ENCODE measurements at regions not wholly inside any gene's neighbourhood (a gene's known extent, or its start where the extent isn't known, plus 50 kb on each side); places are given as distances from the start of the nearest gene placed in this dataset.

DNA sequence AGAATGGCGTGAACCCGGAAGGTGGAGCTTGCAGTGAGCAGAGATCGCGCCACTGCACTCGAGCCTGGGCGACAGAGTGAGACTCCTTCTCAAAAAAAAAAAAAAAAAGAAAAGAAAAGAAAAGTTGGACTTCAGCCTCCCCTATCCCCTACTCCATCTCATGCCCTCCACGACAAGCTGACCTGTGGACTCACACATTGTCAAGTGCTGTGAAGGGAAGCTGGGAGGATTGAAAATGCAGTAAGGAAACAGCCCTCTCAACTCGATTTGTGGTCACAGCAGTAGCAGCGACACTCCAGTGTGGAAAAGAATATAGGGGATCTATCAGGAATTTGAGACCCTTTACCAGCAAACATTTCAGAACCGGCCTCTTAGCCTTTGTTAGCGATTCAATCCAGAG lies 103.6 kb upstream of the SVIL start:
- no peak overlapping the region for H3K27ac Mint-ChIP-seq
- Histone ChIP-seq H3K4me1 (ENCODE audit: control insufficient read depth, insufficient read depth, low read length, poor library complexity, severe bottlenecking) (peaks cover 20% of the 10 kb centered on the region), H3K36me3 (ENCODE audit: control insufficient read depth, insufficient read depth, low read length) (no peaks in the 10 kb centered on the region), H3K9me3 (ENCODE audit: control insufficient read depth in 2 of 2, low read length in 2 of 2) (no peaks in the 10 kb centered on the region), H3K4me3 (ENCODE audit: low read depth, low read length) (no peak overlapping the region), H3K27me3 (ENCODE audit: control insufficient read depth, insufficient read depth, low read length) (peaks cover 3% of the 10 kb centered on the region), H3K27ac (ENCODE audit: insufficient read depth, low read length, poor library complexity, severe bottlenecking) (no peak overlapping the region)
- H3K4me1 Mint-ChIP-seq, result peaks cover 0 to 20% (median 7%) of the 10 kb centered on the region in 4 donors
- H3K27me3 Mint-ChIP-seq, result peaks cover 34% of the 10 kb centered on the region
- H3K4me3 Mint-ChIP-seq, result peak overlapping the region; percentile 34 to 89 (median 62)
- H3K9me3 Mint-ChIP-seq, result no peaks in the 10 kb centered on the region
- no peak for ATAC-seq (ENCODE audit: low read depth in 2 of 2)
- DNase-seq, result no peak
- no peaks in the 10 kb centered on the region for H3K36me3 Mint-ChIP-seq

DNA sequence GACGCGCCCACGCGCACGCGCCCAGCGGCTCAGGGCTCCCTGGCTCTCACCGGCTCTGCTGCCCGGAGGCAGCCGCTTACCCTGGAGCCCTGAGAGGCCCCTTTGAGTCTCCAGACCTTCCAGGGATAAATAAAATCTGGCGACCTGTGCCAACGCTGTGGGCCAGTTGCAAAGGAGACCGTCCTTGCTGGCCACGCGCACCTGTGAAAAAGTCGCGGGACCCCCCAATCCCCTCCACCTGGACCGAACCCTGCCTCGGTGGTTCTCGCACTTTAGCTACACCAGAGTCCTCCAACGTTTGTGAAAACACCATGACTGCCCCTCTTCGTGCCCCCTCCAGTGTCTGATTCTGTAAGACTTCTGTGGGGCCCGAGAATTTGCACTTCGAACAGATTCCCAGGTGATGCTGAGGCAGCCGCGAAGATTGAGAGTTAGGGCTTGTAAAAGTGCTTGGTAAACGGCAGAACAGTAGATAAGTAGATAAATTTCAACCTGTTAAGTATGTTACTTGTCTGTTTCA lies 102.4 kb upstream of the SVIL start:
- no peaks in the 10 kb centered on the region for H3K9me3 Mint-ChIP-seq
- H3K4me3 ChIP-seq (ENCODE audit: low read depth, low read length), result no peak overlapping the region
- no peak overlapping the region for H3K27ac Mint-ChIP-seq

DNA sequence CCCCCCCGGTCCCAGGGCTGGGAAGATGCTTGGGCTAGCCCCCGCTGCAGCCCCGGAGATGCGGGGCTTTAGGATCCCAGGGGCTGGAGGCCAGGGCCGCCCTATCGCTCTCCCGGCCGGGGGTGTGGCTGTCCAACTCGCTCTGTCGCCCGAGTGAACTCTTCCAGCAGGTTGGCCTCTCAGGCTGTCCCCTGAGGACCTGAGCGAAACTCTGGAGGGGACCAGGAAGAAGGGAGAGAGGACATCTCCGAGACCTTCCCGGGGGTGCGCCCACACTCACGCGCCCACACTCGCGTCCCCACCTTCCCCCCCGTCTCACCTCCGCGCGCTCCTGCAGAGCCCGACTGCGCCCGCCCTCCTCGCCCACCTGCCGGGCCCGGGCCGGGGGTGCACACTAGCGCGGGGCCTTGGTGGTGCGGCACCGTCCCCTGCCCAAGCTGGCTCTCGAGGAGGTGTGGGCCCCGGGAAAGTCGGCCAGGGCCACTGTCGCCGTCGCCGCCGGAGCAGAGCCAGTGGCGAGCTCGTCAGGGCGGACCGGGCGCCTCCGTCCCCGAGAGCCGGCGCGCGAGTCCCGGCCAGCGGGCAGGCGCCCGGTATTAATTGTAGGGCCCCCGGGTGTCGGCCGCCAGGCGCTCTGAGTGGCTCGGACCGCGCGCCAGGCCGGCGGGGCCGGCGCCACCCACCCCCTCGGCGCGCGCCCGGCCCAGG lies 101.7 kb upstream of the SVIL start:
- DNase-seq, result peak in 1 of 3 donors; percentile 24

More for the DNA sequence above, 102.4 kb upstream of the SVIL start:
- peaks cover 20% of the 10 kb centered on the region for H3K4me1 ChIP-seq (ENCODE audit: control insufficient read depth, insufficient read depth, low read length, poor library complexity, severe bottlenecking)
- Mint-ChIP-seq H3K4me1 (peaks cover 0 to 30% (median 8%) of the 10 kb centered on the region in 4 donors), H3K27me3 (peaks cover 41% of the 10 kb centered on the region), H3K4me3 (peak overlapping the region; percentile 55 to 89 (median 85)), H3K36me3 (no peaks in the 10 kb centered on the region)
- ATAC-seq (ENCODE audit: low read depth in 2 of 2), result no peak
- H3K27ac ChIP-seq (ENCODE audit: insufficient read depth, low read length, poor library complexity, severe bottlenecking), result no peak overlapping the region
- peak in 1 of 3 donors; percentile 5 for DNase-seq
- H3K27me3 ChIP-seq (ENCODE audit: control insufficient read depth, insufficient read depth, low read length), result no peaks in the 10 kb centered on the region
- no peaks in the 10 kb centered on the region for H3K36me3 ChIP-seq (ENCODE audit: control insufficient read depth, insufficient read depth, low read length)
- no peaks in the 10 kb centered on the region for H3K9me3 ChIP-seq (ENCODE audit: control insufficient read depth in 2 of 2, low read length in 2 of 2)

DNA sequence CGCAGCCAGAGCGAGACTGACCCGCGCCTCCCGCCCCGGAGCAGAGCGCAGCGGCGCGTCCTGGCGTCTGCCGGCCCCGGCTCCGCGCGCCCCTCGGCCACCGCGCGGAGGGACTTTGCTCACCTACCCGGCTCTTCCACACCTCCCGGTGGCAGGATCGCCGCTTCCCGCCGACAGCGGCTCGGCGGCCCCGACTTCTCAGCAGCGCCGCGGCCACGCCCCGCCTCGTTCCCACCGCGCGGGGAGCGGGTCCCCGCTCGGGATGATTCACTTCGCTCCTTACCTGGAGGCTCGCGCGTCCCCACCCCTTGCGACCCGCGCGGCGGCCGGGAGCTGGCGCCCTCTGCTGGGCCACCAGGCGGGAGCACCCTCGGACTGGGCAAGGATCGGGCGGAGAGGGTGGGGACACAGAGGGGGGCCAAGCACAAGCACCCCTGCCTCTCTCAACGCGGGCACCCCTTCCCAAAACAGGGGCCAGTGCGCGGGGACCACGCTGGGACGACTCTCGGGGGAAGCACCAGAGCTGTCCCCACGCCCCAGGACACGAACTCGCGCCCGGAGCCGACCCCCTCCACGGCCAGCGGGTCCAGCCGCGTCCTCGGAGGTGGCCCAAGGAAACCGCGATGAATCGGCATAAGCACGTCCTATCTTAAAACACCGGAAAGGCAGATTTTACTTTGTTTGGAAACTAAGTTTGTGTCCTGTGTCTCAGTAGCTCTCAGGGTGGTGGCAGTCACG lies 101.0 kb upstream of the SVIL start:
- H3K4me1 Mint-ChIP-seq, result peaks cover 0 to 44% (median 14%) of the 10 kb centered on the region in 4 donors
- peak; percentile 78 to 84 for ATAC-seq (ENCODE audit: low read depth in 2 of 2)

More for the DNA sequence above, 101.7 kb upstream of the SVIL start:
- Histone ChIP-seq H3K36me3 (ENCODE audit: control insufficient read depth, insufficient read depth, low read length) (no peaks in the 10 kb centered on the region), H3K9me3 (ENCODE audit: control insufficient read depth in 2 of 2, low read length in 2 of 2) (no peaks in the 10 kb centered on the region), H3K27ac (ENCODE audit: insufficient read depth, low read length, poor library complexity, severe bottlenecking) (no peak overlapping the region), H3K27me3 (ENCODE audit: control insufficient read depth, insufficient read depth, low read length) (no peaks in the 10 kb centered on the region), H3K4me3 (ENCODE audit: low read depth, low read length) (no peak overlapping the region), H3K4me1 (ENCODE audit: control insufficient read depth, insufficient read depth, low read length, poor library complexity, severe bottlenecking) (peaks cover 20% of the 10 kb centered on the region)
- Mint-ChIP-seq H3K36me3 (no peaks in the 10 kb centered on the region), H3K9me3 (no peaks in the 10 kb centered on the region), H3K27ac (no peak overlapping the region), H3K4me3 (peak overlapping the region; percentile 31 to 89 (median 85)), H3K4me1 (peaks cover 0 to 37% (median 10%) of the 10 kb centered on the region in 4 donors), H3K27me3 (peaks cover 41% of the 10 kb centered on the region)
- no peak for ATAC-seq (ENCODE audit: low read depth in 2 of 2)

DNA sequence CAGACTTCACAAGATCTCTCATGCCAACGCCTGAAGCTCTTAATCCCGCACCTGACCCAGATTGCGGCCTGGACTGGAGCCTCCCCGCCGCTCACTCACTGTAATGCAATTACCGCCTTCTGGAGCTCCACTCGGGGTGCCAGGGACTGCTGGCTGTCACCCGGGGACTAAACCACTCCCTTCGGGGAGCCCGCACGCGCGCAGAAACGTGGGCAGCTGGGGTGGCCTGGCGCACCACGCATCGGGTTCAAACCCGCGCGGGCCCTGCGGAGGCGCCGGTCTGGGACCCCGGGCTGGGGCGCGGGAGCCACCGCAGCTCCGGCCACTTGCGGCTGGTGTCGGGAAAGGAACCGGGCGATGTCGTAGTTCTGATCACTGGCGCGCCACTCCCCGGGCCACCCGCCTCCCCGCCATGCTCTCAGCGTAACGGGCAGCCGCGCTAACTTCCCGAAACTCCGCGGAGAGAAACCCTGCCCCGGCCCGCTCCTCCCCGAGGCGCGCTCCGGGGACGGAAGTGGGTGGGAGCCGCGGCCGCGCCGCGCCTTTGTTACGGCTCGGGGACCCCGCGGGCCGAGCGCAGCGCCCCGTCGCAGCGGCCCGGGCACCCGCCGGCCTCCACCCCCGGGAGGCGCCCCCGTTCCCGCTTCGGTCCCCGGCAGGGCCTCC lies 100.3 kb upstream of the SVIL start:
- peaks cover 34% of the 10 kb centered on the region for H3K27me3 Mint-ChIP-seq
- Histone ChIP-seq H3K36me3 (ENCODE audit: control insufficient read depth, insufficient read depth, low read length) (no peaks in the 10 kb centered on the region), H3K27me3 (ENCODE audit: control insufficient read depth, insufficient read depth, low read length) (no peaks in the 10 kb centered on the region), H3K27ac (ENCODE audit: insufficient read depth, low read length, poor library complexity, severe bottlenecking) (no peak overlapping the region), H3K4me3 (ENCODE audit: low read depth, low read length) (peak overlapping the region; percentile 62), H3K4me1 (ENCODE audit: control insufficient read depth, insufficient read depth, low read length, poor library complexity, severe bottlenecking) (peaks cover 20% of the 10 kb centered on the region), H3K9me3 (ENCODE audit: control insufficient read depth in 2 of 2, low read length in 2 of 2) (no peaks in the 10 kb centered on the region)
- ATAC-seq (ENCODE audit: low read depth in 2 of 2), result peak; percentile 54 to 55
- peak overlapping the region; percentile 20 to 26 (median 20) for H3K27ac Mint-ChIP-seq
- DNase-seq, result peak; percentile 16 to 60 (median 54)
- peaks cover 0 to 2% (median 0%) of the 10 kb centered on the region in 7 donors for H3K9me3 Mint-ChIP-seq
- peaks cover 0 to 51% (median 17%) of the 10 kb centered on the region in 4 donors for H3K4me1 Mint-ChIP-seq
- peak overlapping the region; percentile 74 to 94 (median 90) for H3K4me3 Mint-ChIP-seq
- no peaks in the 10 kb centered on the region for H3K36me3 Mint-ChIP-seq

More for the DNA sequence above, 101.0 kb upstream of the SVIL start:
- peaks cover 20% of the 10 kb centered on the region for H3K4me1 ChIP-seq (ENCODE audit: control insufficient read depth, insufficient read depth, low read length, poor library complexity, severe bottlenecking)
- Mint-ChIP-seq H3K9me3 (peaks cover 0 to 2% (median 0%) of the 10 kb centered on the region in 7 donors), H3K4me3 (peak overlapping the region; percentile 31 to 89 (median 85)), H3K27me3 (peaks cover 39% of the 10 kb centered on the region), H3K36me3 (no peaks in the 10 kb centered on the region), H3K27ac (peak overlapping the region in 1 of 3 donors; percentile 26)
- no peak overlapping the region for H3K27ac ChIP-seq (ENCODE audit: insufficient read depth, low read length, poor library complexity, severe bottlenecking)
- no peak overlapping the region for H3K4me3 ChIP-seq (ENCODE audit: low read depth, low read length)
- H3K9me3 ChIP-seq (ENCODE audit: control insufficient read depth in 2 of 2, low read length in 2 of 2), result no peaks in the 10 kb centered on the region
- DNase-seq, result peak; percentile 47 to 80 (median 72)
- H3K27me3 ChIP-seq (ENCODE audit: control insufficient read depth, insufficient read depth, low read length), result no peaks in the 10 kb centered on the region
- no peaks in the 10 kb centered on the region for H3K36me3 ChIP-seq (ENCODE audit: control insufficient read depth, insufficient read depth, low read length)

DNA sequence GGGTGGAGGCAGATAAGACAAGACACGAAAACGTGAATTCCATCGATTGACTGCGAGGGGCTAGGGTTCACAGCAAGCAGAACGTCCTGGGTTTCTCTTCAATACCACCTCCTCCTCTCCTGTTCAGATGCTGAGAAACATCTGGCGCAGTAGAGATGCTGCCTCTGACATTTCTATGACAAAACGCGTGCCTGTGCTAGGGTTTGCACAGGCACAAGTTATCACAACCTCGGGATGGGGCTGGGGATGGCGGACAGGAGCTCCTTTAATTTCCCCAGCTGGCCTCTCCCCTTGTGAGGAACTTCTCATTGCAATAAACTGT lies 99.8 kb upstream of the SVIL start:
- Histone ChIP-seq H3K27me3 (ENCODE audit: control insufficient read depth, insufficient read depth, low read length) (no peaks in the 10 kb centered on the region), H3K27ac (ENCODE audit: insufficient read depth, low read length, poor library complexity, severe bottlenecking) (no peak overlapping the region), H3K4me1 (ENCODE audit: control insufficient read depth, insufficient read depth, low read length, poor library complexity, severe bottlenecking) (peaks cover 20% of the 10 kb centered on the region), H3K36me3 (ENCODE audit: control insufficient read depth, insufficient read depth, low read length) (no peaks in the 10 kb centered on the region), H3K4me3 (ENCODE audit: low read depth, low read length) (peak overlapping the region; percentile 62), H3K9me3 (ENCODE audit: control insufficient read depth in 2 of 2, low read length in 2 of 2) (no peaks in the 10 kb centered on the region)
- DNase-seq (peak in 1 of 3 donors; percentile 12), ATAC-seq (ENCODE audit: low read depth in 2 of 2) (no peak)
- H3K9me3 Mint-ChIP-seq, result peaks cover 0 to 2% (median 0%) of the 10 kb centered on the region in 7 donors
- H3K4me1 Mint-ChIP-seq, result peaks cover 0 to 53% (median 18%) of the 10 kb centered on the region in 4 donors
- no peaks in the 10 kb centered on the region for H3K36me3 Mint-ChIP-seq
- H3K27ac Mint-ChIP-seq, result peak overlapping the region; percentile 20
- peak overlapping the region; percentile 74 to 94 (median 90) for H3K4me3 Mint-ChIP-seq
- peaks cover 38% of the 10 kb centered on the region for H3K27me3 Mint-ChIP-seq

DNA sequence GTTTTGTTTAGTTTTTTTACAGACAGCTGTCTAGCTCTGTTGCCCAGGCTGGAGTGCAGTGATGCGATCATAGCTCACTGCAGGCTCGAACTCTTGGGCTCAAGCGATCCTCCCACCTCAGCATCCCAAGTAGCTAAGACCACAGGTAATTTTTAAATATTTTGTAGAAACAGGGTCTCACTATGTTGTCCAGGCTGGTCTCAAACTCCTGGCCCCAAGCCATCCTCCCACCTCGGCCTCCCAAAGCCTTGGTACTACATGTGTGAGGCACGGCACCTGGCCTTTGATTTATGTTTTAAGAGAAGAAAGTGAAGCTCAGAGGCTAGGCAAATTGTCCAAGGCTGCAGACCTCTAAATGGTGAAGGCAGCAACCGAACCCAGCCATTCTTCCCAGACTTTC lies 98.6 kb upstream of the SVIL start:
- peak overlapping the region in 1 of 3 donors; percentile 20 for H3K27ac Mint-ChIP-seq
- H3K9me3 Mint-ChIP-seq, result peaks cover 0 to 2% (median 0%) of the 10 kb centered on the region in 7 donors

More for the DNA sequence above, 98.6 kb upstream of the SVIL start:
- Mint-ChIP-seq H3K27me3 (peaks cover 33% of the 10 kb centered on the region), H3K4me1 (peaks cover 0 to 63% (median 18%) of the 10 kb centered on the region in 4 donors), H3K4me3 (peak overlapping the region; percentile 19 to 92 (median 58)), H3K36me3 (peaks cover 8% of the 10 kb centered on the region)
- Histone ChIP-seq H3K36me3 (ENCODE audit: control insufficient read depth, insufficient read depth, low read length) (no peaks in the 10 kb centered on the region), H3K27ac (ENCODE audit: insufficient read depth, low read length, poor library complexity, severe bottlenecking) (no peak overlapping the region), H3K4me3 (ENCODE audit: low read depth, low read length) (no peak overlapping the region), H3K9me3 (ENCODE audit: control insufficient read depth in 2 of 2, low read length in 2 of 2) (no peaks in the 10 kb centered on the region), H3K27me3 (ENCODE audit: control insufficient read depth, insufficient read depth, low read length) (no peaks in the 10 kb centered on the region), H3K4me1 (ENCODE audit: control insufficient read depth, insufficient read depth, low read length, poor library complexity, severe bottlenecking) (peaks cover 20% of the 10 kb centered on the region)
- DNase-seq (no peak), ATAC-seq (ENCODE audit: low read depth in 2 of 2) (no peak)
